ENCODE measurements at regions not wholly inside any gene's neighbourhood (a gene's known extent, or its start where the extent isn't known, plus 50 kb on each side); places are given as distances from the start of the nearest gene placed in this dataset.

GRCh38 chr6:156560476-156560875, 216.7 kb upstream of the ARID1B start:
- no peak for DNase-seq
- Histone ChIP-seq H3K27me3 (no peaks in the 10 kb centered on the region), H3K27ac (no peak overlapping the region), H3K4me3 (no peak overlapping the region), H3K4me1 (peaks cover 0 to 22% (median 9%) of the 10 kb centered on the region in 4 donors), H3K36me3 (no peaks in the 10 kb centered on the region), H3K9me3 (peaks cover 0 to 9% (median 2%) of the 10 kb centered on the region in 4 donors)
- intact Hi-C loops (cut with DNase I; ENCODE audit: low total_unique reads), result loop anchor here (10.0 kb wide), 2 partner anchors 134 to 204 kb away; no protein-coding TSS in a partner anchor
- TF ChIP-seq POLR2AphosphoS5 (IDR thresholded peaks at IDR 0.05) (no peak), POLR2A (IDR thresholded peaks at IDR 0.05) (no peak), EP300 (IDR thresholded peaks at IDR 0.05) (no peak)
- TF ChIP-seq, protein P1, sequence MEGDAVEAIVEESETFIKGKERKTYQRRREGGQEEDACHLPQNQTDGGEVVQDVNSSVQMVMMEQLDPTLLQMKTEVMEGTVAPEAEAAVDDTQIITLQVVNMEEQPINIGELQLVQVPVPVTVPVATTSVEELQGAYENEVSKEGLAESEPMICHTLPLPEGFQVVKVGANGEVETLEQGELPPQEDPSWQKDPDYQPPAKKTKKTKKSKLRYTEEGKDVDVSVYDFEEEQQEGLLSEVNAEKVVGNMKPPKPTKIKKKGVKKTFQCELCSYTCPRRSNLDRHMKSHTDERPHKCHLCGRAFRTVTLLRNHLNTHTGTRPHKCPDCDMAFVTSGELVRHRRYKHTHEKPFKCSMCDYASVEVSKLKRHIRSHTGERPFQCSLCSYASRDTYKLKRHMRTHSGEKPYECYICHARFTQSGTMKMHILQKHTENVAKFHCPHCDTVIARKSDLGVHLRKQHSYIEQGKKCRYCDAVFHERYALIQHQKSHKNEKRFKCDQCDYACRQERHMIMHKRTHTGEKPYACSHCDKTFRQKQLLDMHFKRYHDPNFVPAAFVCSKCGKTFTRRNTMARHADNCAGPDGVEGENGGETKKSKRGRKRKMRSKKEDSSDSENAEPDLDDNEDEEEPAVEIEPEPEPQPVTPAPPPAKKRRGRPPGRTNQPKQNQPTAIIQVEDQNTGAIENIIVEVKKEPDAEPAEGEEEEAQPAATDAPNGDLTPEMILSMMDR (IDR thresholded peaks at IDR 0.05), result no peak

GRCh38 chr6:156559162-156559690, 218.0 kb upstream of the ARID1B start:
- TF ChIP-seq POLR2A (IDR thresholded peaks at IDR 0.05), result no peak
- TF ChIP-seq, protein P1 (IDR thresholded peaks at IDR 0.05), result no peak
- TF ChIP-seq EP300 (IDR thresholded peaks at IDR 0.05), result no peak
- TF ChIP-seq POLR2AphosphoS5 (IDR thresholded peaks at IDR 0.05), result no peak
- no peak for DNase-seq
- intact Hi-C loops (cut with DNase I; ENCODE audit: low total_unique reads), result no loop called here
- H3K9me3 ChIP-seq, result peaks cover 0 to 9% (median 2%) of the 10 kb centered on the region in 4 donors
- H3K27ac ChIP-seq, result no peak overlapping the region
- H3K27me3 ChIP-seq, result no peaks in the 10 kb centered on the region
- H3K36me3 ChIP-seq, result no peaks in the 10 kb centered on the region
- H3K4me3 ChIP-seq, result no peak overlapping the region
- peaks cover 0 to 16% (median 7%) of the 10 kb centered on the region in 4 donors for H3K4me1 ChIP-seq
- WGBS, 5 donors, result 83 to 92% (median 88%) methylated on average over 4 of the region's 4 CpGs

GRCh38 chr6:156557911-156558259, 219.3 kb upstream of the ARID1B start:
- TF ChIP-seq POLR2AphosphoS5 (IDR thresholded peaks at IDR 0.05) (no peak), POLR2A (IDR thresholded peaks at IDR 0.05) (no peak), EP300 (IDR thresholded peaks at IDR 0.05) (no peak)
- TF ChIP-seq, protein P1 (IDR thresholded peaks at IDR 0.05), result no peak
- DNase-seq, result no peak
- intact Hi-C loops (cut with DNase I; ENCODE audit: low total_unique reads), result no loop called here
- H3K4me1 ChIP-seq, result peaks cover 0 to 9% (median 3%) of the 10 kb centered on the region in 4 donors
- H3K27ac ChIP-seq, result peak overlapping the region in 1 of 5 donors; percentile 41
- 79 to 88% (median 86%) methylated on average over 1 of the region's 1 CpG for WGBS, 5 donors
- H3K4me3 ChIP-seq, result no peak overlapping the region
- no peaks in the 10 kb centered on the region for H3K27me3 ChIP-seq
- no peaks in the 10 kb centered on the region for H3K36me3 ChIP-seq
- H3K9me3 ChIP-seq, result peaks cover 0 to 9% (median 2%) of the 10 kb centered on the region in 4 donors

DNA sequence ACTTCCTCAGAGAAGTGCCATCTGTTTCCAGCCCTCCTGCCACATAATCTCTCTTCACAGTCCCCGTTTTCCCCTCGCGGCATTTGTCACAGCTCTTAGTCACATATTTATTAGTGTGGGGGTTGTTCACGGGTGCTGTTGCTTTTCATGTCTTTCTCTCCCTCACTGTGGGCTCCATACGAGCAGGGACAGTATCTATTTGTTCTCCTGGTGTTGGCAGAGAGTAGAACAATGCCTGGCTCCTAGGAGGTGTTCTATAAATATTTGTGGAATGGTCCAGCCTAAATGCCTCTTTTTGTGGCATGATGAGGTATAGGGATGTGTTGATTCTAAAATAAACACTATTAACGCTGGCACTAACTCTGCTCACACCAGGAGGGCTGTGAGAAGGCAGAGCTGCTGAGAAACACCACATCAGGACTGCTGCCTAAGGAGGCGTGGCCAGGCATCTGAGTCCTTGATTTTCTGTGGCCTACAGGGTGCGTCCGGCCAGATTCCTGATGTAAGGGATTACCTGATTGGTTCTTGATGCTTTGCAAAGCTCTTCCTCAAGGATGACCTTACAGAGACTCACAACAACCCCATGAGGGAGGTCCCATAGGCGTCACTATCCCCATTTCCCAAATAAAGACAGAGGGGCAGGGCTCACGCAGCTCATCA, 219.8 kb upstream of the ARID1B start:
- Histone ChIP-seq H3K9me3 (peaks cover 0 to 9% (median 2%) of the 10 kb centered on the region in 4 donors), H3K36me3 (no peaks in the 10 kb centered on the region), H3K4me1 (peaks cover 0 to 9% (median 3%) of the 10 kb centered on the region in 4 donors), H3K27me3 (no peaks in the 10 kb centered on the region), H3K4me3 (no peak overlapping the region), H3K27ac (peak overlapping the region in 1 of 5 donors; percentile 41)
- DNase-seq, result peak; percentile 62 to 83
- WGBS, 5 donors, result 23 to 36% (median 30%) methylated on average over 11 of the region's 11 CpGs
- TF ChIP-seq, protein P1 (IDR thresholded peaks at IDR 0.05), result no peak
- TF ChIP-seq EP300 (IDR thresholded peaks at IDR 0.05), result no peak
- intact Hi-C loops (cut with DNase I; ENCODE audit: low total_unique reads), result no loop called here

Measured in stomach (tissue), 8 donors.